ENCODE measurements at regions not wholly inside any gene's neighbourhood (a gene's known extent, or its start where the extent isn't known, plus 50 kb on each side); places are given as distances from the start of the nearest gene placed in this dataset.

GRCh38 chr7:128168667-128169210 lies 72.3 kb upstream of the LEP start:
- DNase-seq: no peak

GRCh38 chr7:128170461-128170860 lies 70.6 kb upstream of the LEP start:
- DNase-seq: no peak

DNA sequence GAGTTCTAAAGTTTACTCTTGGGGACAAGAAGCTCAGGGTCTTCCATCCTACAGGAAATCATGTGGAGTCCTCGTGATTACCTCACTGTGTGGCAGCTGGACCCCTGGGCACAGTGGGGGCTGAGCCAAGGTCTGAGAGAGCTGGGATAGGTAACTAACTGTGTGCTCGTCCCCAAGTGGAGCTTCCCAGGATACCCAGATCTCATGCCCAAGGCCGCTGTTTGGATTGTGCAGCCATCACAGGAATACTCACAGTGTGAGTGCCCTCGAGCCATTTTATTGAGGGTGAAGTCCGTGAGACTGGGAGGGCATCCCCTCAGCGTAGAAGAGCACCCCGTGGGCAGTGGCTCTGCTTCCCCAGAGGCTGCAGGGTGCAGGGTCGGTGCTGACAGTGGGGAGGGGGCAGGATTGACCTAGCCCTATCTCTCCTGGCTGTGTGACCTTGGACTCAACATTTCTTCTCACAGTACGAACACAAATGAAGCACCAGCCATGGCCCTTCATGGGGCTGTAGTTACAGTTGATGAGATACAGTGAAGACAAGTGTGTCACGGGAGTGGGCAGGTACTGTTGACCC lies 69.6 kb upstream of the LEP start:
- DNase-seq: no peak

- DNase-seq: peak; percentile 27
Measured at GRCh38 chr7:128172151-128172550, 68.9 kb upstream of the LEP start.

DNA sequence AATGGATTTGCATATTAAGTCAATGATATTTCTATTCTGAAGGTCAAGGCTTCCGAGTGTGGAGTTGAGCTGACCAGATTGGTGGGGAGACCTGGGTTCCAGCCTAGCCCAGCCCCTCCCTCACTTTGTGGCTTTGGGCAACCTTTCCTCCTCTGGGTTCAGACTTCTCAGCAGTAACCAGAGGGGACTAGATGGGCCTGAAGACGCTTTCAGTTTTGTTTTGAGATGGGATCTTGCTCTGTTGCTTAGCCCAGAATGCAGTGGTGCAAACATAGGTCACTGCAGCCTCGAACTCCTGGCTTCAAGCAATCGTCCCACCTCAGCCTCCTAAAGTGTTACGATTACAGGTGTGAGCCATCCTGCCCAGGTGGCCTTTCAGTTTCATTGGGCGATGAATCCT lies 68.1 kb upstream of the LEP start:
- no peak for DNase-seq

GRCh38 chr7:128174386-128174785 lies 66.7 kb upstream of the LEP start:
- DNase-seq: no peak

- DNase-seq: no peak
Measured at GRCh38 chr7:128176696-128177095, 64.4 kb upstream of the LEP start.

DNA sequence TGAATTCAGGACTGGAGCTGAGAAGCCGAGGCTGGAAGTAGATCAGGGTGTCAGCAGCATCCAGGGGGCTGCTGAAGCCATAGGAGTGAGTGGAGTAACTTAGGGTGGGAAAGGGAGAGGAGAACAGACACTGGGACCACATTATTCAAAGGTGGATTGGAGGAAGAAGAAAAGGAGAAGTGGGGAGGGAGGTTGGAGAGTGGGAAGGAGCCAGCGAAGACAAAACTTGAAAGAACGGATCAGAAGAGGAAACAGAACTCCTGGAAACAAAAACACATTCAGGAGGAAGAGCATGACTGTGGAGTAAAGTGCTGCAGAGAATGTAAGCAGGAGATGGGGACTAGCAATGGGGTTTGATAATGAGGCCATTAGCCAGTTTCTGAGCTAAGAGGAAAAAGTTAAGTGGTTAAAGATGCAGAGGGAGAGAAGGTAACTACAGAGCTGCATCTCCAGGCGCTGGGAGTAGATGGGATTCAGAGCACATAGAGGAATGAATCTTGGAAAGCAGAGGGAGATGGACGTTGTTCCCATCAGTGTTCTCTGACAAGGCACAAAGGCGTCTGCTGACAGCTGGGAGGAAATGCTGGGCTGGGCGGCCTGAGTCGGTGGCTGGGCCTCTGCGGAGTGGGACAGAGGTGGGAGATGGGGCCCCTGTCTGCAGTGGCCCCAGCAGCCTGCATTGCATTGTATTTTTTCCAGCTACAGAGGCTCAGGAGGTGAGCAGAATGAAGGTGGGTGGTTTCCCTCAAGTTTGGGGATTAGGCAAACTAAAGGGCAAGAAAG lies 63.1 kb upstream of the LEP start:
- DNase-seq: no peak

DNA sequence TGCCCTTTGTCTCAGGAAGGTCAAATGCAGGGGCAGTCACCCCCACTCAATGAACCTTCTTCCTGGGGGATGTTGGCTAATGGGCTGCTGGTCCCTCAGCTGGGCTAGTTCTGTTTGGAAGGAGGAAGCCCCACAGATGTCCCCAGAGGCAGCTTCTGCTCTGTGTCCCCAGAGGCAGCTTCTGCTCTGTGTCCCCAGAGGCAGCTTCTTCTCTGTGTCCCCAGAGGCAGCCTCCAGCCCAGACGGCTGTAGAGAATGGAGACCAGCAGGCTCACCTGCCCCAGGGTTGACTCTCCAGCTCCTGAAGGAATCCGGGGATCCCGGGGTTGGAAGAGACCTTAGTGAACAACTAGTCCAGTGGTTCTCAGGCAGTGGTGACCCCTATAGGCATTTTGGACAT lies 62.5 kb upstream of the LEP start:
- DNase-seq: no peak

DNA sequence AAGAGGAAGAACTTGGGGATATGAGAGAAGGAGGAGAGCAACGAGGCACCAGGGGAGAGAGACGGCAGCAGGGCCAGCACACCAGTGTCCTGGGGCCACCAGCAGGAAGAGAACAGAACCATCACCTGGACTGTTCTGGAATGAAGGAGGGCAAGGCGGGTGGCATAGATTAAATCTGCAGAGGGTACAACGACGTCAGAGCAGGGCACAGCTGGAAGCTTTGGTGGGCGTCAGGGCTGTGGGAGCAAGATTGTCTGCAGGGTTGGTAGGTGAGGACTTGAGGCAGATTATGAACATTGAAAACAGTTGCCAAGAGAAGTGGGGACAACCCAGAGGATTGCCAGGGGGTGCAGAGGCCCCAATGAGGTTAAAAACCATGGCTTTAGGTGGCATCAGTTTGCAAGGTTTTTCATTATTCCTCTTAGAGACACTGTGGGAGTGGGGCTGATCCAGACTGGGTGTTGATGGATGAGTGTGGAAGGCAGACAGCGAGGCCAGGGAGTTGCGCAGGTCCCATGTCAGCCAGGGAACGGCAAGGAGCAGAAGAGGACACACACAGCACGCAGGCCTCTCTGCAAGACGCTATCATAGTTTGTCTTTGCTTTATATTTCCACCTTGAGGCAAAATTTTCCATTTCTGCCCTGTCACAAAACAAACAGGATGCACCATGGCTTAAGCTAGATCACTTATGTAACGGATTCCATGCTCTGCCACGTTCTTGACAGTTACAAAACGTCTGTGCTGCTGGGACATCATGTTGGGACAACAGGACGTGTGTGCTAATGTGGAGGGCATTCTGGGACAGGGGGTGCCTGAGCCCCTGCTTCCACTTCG lies 52.5 kb upstream of the LEP start:
- no peak for DNase-seq

DNA sequence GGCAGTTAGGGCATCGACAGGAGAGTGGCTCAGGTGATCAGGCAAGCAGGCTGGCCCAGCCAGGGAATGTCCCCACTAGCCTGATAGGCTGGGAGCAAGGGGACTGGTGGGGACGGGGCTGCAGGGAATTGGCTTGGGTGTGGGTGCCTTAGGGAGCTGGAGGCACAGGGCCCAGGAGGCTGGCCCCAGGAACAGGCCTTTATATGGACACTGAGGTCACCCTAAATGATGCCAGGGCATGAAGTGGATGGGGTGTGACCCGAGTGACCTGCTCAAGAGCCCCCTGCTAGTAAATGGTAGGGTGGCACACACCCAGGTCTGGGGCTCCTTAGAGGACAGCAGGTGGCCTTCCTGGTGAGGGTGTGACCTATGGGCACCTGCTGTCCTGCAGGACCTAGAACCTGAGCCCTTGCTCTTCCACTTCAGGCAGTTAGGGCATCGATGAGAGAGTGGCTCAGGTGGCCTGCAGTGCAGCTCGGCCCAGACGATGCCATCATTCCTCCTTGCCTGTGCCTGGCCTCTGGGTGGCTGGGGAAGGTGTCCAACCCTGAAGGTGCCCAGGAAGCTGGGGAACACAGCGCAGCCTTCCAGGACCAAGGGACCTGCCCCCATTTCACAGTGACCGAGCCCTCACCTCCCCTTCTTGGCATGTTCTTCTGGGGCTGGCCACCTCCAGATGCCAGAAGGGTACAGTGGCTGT lies 51.7 kb upstream of the LEP start:
- no peak for DNase-seq

DNA sequence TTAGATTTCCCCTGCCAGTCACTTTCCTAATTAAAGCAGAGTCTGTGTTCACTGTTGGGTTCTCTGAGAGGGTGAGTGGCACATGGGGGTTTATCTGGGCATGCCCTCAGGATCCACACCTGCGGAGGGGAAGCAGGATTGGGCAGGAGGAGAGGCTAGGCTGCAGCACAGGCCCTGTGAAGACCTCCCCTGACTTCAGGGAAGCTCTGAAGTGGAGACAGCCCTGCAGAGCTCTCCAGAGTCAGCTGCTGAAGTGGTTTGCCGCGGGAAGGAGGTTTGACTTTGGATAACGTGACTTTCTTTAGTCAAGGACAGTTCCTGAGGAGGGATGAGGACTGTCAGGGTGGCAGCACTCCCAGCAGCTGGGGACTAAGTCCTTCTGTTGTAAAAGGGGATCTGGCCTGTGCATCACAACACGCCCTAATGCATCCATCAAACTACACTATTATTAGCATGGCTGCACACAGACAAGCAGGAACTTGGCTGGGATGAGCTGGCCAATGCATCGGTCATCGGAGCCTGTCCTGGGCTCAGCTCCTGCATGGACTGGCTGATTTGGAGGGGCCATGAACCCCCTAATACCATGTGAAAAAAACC lies 50.9 kb upstream of the LEP start:
- no peak for DNase-seq

DNA sequence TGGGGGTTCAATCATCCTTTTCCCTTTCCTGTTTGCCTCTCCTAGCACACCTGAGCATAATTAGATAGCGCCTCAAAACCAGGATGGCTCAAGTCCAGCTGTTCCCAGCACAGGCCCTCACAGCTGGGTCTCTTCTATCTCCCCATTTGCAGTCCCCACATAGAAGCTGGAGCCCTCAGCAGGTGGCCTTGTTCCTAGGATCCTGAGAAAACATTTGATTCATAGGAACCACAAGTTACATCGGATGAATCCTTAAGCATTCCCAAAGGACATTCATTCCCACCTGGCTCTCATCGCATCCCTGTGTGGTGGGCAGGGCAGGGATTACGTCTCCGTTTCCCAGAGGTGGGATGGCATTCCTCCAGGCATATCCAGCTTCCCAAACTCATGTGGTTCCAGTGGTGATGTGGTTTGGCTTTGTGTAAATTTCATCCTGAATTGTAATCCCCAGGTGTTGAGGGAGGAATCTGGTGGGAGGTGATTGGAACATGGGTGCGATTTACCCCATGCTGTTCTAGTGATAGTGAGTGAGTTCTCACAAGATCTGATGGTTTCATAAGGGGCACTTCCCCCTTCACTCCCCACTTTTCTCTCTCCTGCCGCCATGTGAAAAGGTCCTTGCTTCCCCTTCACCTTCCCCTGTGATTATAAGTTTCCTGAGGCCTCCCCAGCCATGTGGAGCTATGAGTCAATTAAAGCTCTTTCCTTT lies 49.8 kb upstream of the LEP start:
- no peak for DNase-seq
